ELR (cell line): ENCODE measurements at regions not wholly inside any gene's neighbourhood (a gene's known extent, or its start where the extent isn't known, plus 50 kb on each side); places are given as distances from the start of the nearest gene placed in this dataset.
"Not testable (repeated sequence)": the region's sequence is repeated elsewhere in the genome, so short reads cannot be mapped to it uniquely, and the experiment has no call there.

Experiments used
- DNase-seq: peaks from one replicate; pipeline ENCODE4 v3.0.0-alpha.2; 2015; ENCODE audit warnings: low read depth

GRCh38 chr2:160583813-160584537, 90.4 kb upstream of the RBMS1 start:
- no peak for DNase-seq

GRCh38 chr2:160584972-160585494, 91.4 kb upstream of the RBMS1 start:
- no peak for DNase-seq

- no peak for DNase-seq
Observed at GRCh38 chr2:160590664-160591063, 97.1 kb upstream of the RBMS1 start.

GRCh38 chr2:160592401-160592800, 98.8 kb upstream of the RBMS1 start:
- no peak for DNase-seq

GRCh38 chr2:160592993-160593392, 99.4 kb upstream of the RBMS1 start:
- no peak for DNase-seq

- no peak for DNase-seq
Observed at GRCh38 chr2:160596441-160596840, 102.8 kb upstream of the RBMS1 start.

- DNase-seq = not testable (repeated sequence)
Observed at GRCh38 chr2:160600437-160600836, 106.8 kb upstream of the RBMS1 start.

- DNase-seq = no peak
Observed at GRCh38 chr2:160602073-160602472, 108.5 kb upstream of the RBMS1 start.

- no peak for DNase-seq
Observed at GRCh38 chr2:160603771-160604510, 110.3 kb upstream of the RBMS1 start.

GRCh38 chr2:160606341-160606740, 112.7 kb upstream of the RBMS1 start:
- DNase-seq = no peak

- no peak for DNase-seq
Observed at GRCh38 chr2:160608599-160608998, 115.0 kb upstream of the RBMS1 start.

GRCh38 chr2:160609346-160609745, 115.7 kb upstream of the RBMS1 start:
- no peak for DNase-seq

- no peak for DNase-seq
Observed at GRCh38 chr2:160610041-160610440, 116.4 kb upstream of the RBMS1 start.

GRCh38 chr2:160612266-160612856, 118.8 kb upstream of the RBMS1 start:
- peak; percentile 30 for DNase-seq

GRCh38 chr2:160613466-160614153, 120.0 kb upstream of the RBMS1 start:
- peak; percentile 89 for DNase-seq

GRCh38 chr2:160614391-160614790, 120.8 kb upstream of the RBMS1 start:
- peak; percentile 23 for DNase-seq

GRCh38 chr2:160615706-160616105, 122.1 kb upstream of the RBMS1 start:
- no peak for DNase-seq

GRCh38 chr2:160616149-160616548, 122.5 kb upstream of the RBMS1 start:
- DNase-seq = no peak

- DNase-seq = no peak
Observed at GRCh38 chr2:160621748-160622147, 128.1 kb upstream of the RBMS1 start.

- not testable (repeated sequence) for DNase-seq
Observed at GRCh38 chr2:160628020-160628637, 134.5 kb upstream of the RBMS1 start.

GRCh38 chr2:160628811-160629210, 135.2 kb upstream of the RBMS1 start:
- DNase-seq = no peak
